GM12873 (cell line): ENCODE measurements at regions not wholly inside any gene's neighbourhood (a gene's known extent, or its start where the extent isn't known, plus 50 kb on each side); places are given as distances from the start of the nearest gene placed in this dataset.

Experiments
- CTCF ChIP-seq: IDR thresholded peaks from 2 replicates; pipeline ENCODE4 v1.5.1; 2012; ENCODE audit warnings: low read depth, mild to moderate bottlenecking, moderate library complexity, low read length, control low read depth; ENCODE audit not compliant: insufficient read depth; ENCODE audit errors: missing control alignments

- no peak for TF ChIP-seq CTCF
Observed at GRCh38 chr2:160584972-160585494, 91.4 kb upstream of the RBMS1 start.

- TF ChIP-seq CTCF: no peak
Observed at GRCh38 chr2:160590664-160591063, 97.1 kb upstream of the RBMS1 start.

- TF ChIP-seq CTCF: no peak
Observed at GRCh38 chr2:160592401-160592800, 98.8 kb upstream of the RBMS1 start.

- no peak for TF ChIP-seq CTCF
Observed at GRCh38 chr2:160592993-160593392, 99.4 kb upstream of the RBMS1 start.

- TF ChIP-seq CTCF: no peak
Observed at GRCh38 chr2:160596441-160596840, 102.8 kb upstream of the RBMS1 start.

- TF ChIP-seq CTCF: no peak
Observed at GRCh38 chr2:160602073-160602472, 108.5 kb upstream of the RBMS1 start.

GRCh38 chr2:160603771-160604510 lies 110.3 kb upstream of the RBMS1 start:
- TF ChIP-seq CTCF: no peak
